ENCODE measurements at regions not wholly inside any gene's neighbourhood (a gene's known extent, or its start where the extent isn't known, plus 50 kb on each side); places are given as distances from the start of the nearest gene placed in this dataset.
"Not testable (repeated sequence)": the region's sequence is repeated elsewhere in the genome, so short reads cannot be mapped to it uniquely, and the experiment has no call there.

DNA sequence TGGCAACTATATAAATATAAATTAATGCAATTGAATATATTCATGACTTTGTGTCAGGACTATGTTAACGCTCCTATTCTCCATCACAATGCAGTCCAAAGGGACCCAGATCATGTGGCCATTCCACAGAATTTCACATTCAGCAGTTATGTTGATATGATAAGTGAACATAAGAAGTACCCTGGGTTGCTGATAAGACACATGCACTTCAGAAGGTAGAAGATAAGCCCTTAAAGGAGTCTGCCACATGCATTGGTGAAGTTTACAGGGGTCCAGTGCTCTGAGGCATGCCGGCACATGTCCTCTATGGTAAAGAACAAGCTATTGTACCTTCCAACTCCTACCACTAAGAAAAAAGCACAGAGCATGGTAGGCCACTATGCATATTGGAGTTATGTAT is 76.4 kb downstream of the PHAX start:
- DNase-seq: no peak

DNA sequence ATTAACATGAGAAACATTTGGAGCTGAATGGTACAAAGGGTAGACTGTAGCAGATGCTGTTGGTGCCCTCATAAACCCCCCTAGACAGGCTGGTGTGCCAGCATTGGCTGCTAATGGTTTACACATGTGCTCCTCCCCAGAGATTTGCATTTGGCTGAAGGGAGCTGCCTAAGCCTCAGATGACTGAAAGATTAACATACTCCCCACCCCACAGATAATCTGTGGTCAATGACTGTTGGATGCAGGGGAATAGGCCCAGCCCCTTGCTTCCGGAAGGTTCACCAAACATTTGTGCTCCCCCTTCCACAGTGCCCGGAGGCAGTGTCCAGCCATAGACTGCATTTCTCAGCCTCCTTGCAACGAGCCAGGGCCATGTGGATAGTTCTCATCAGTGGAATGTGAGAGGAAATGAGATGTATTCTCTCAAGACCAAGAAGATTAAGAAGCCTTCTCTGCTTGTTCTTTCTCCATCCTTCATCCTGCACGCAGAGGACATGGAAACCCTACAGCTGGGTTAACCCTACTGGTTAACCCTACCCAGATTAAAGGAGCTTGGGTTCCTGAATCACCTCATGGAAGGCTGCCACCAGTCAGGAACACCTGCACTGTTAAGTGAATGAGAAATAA is 79.6 kb downstream of the PHAX start:
- DNase-seq: no peak

DNA sequence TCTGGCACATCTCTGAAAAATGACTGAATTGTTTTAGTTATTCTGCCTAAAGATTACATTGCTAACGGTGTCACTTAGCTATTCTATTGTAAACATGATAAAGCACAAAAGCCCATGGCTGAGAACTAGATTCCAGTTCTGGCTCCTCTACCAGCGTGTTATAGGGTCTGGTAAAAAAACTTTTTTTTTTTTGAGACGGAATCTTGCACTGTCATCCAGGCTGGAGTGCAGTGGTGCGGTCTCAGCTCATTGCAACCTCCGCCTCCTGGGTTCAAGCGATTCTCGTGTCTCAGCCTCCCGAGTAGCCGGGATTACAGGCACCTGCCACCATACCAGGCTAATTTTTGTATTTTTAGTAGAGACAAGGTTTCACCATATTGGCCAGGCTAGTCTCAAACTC is 80.6 kb downstream of the PHAX start:
- not testable (repeated sequence) for DNase-seq

DNA sequence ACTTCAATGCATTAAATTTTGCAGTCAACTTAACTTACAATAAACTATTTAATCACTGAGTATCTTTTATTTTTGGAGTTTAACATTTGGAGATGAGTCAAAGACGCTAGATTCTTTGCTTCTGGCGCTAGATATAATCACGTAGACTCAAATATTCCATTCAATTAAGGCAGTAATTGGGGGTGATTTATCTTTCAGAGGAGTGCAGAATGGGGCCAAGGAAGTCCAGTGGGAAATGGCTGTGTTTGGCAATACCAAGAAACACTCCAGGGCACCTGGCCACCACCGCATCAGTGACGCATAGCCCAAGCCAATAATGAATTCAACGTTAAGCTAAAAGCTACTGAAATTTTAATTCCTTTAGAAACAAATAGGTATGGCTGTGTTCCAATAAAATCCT is 81.2 kb downstream of the PHAX start:
- DNase-seq: no peak

DNA sequence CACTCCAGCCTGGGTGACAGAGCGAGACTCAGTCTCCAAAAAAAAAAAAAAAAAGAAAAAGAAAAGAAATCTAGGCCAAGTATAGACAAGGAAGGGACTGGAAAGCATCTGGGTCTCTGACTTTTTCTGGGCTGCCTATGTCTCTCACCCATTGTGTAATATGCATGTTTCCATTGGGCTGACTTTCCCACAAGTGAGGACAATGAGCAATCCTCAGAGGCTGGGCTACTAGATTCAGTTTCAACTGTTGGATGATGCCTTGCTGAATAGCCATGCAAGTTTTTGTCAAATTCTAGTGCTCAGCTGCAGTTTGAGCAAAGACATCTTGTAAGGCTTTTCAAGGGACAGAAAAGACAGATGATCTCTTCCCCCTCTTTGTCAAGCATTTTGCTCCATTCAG is 82.1 kb downstream of the PHAX start:
- DNase-seq: no peak

DNA sequence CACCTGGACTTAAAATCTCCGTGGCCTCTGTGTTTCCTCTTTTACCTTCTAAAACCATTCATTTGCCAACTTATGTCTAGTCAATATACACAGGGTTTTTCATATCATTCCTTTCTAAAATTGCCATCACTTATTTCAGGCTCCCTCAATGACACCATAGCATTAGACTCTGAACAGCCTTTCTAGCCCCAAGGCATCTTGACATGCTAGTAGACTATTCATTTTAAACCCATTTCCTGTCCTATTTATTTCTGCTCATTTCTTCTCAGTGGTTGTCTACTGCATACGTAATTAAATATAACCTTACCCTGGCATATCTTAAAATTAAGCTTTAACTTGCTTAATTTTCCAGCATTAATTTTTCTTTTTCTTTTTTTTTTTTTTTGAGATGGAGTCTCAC is 83.2 kb downstream of the PHAX start:
- no peak for DNase-seq

DNA sequence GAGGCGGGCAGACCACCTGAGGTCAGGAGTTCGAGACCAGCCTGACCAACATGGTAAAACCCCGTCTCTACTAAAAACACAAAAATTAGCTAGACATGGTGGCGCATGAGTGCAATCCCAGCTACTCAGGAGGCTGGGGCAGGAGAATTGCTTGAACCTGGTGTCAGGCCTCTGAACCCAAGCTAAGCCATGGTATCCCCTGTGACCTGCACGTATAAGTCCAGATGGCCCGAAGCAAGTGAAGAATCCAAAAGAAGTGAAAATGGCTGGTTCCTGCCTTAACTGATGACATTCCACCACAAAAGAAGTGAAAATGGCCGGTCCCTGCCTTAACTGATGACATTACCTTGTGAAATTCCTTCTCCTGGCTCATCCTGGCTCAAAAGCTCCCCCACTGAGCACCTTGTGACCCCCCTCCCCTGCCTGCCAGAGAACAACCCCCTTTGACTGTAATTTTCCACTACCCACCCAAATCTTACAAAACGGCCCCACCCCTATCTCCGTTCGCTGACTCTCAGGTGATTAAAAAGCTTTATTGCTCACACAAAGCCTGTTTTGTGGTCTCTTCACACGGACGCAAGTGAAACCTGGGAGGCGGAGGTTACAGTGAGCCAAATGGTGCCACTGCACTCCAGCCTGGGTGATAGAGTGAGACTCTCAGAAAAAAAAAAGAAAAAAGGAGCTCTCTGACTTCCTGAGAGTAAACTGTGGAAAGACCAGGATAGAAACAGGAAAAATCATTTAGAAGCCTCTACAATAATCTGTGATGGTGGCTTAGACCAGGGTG is 84.1 kb downstream of the PHAX start:
- peak; percentile 73 to 77 for DNase-seq

DNA sequence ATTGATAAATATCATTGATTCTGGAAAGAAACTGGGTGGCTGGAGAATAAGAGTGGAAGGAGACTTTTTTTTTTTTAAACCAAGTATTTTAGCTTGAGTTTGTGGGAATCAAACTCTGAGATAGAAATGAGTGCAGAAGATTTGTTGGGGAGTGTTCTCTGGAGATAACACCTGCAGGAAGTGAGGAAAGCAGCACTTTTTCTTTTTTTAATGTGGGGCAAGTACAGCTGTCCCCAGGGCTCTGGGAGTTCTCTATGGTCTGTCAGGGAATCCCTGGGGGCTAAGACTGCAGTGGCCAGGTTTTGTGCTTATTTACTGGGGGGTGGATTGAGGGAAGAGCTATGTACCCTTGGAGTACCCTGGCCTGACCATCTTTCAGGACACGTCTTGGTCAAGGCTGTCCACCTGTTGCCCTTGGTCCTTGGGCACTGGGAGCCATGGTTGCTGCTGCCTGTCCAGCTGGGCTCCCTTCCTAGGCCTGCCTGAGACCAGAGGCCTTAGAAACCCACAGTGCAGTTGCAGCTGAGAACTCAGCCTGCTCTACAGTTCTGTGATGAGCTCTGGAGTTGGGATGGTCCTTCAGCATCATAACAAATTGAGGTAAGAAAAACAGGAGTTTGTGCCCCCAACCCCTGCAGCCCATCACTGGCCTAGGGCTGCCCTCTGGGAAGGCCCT is 85.8 kb downstream of the PHAX start:
- no peak for DNase-seq

DNA sequence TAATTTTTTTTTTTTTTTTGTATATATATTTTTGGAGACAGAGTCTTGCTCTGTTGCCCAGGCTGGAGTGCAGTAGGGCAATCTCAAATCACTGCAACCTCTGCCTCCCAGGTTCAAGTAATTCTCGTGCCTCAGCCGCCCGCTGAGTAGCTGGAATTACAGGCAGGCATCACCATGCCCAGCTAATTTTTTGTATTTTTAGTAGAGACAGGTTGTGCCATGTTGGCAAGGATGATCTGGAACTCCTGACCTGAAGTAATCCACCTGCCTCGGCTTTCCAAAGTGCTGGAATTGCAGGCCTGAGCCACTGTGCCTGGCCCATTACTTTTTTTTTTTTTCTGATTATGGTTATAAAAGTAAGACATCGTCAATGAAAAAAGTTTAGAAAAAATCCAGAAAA is 84.0 kb upstream of the LMNB1 start:
- no peak for DNase-seq

DNA sequence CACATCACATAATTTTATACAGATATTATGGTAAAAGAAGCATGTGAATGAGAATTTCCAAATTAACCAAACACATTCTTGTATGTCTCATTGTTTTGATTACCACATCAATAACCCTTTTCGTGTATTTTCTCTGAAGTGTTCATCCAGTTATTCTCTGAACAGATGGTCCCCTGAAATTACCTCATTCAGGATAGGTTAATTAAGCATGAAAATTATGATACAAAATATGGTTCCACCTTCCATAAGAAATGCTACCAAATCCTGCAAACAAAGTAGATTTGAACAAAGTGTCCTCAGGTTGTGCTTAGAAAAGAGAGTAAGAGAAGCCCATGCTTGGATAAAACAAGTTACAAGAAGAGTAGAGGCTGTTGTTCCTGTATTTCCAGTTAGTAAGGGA is 83.1 kb upstream of the LMNB1 start:
- DNase-seq: no peak

DNA sequence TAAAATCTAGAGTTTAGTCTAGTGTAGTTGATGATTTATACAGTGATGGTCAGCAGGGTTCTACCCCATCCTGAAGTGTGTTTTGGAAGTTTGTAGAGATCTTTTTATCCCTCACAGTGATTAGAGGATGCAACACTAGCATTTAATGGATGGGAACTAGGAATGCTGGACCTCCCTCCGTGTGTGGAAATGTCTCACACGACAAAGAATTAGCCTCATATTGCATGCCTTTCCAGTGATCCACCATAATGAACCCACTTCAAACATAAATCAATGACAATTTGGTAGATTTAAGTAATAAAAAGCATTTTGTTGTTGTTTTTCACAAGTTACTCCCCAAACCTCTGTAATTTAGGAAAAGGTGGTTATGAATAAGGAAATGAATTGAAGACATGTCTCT is 82.5 kb upstream of the LMNB1 start:
- no peak for DNase-seq

DNA sequence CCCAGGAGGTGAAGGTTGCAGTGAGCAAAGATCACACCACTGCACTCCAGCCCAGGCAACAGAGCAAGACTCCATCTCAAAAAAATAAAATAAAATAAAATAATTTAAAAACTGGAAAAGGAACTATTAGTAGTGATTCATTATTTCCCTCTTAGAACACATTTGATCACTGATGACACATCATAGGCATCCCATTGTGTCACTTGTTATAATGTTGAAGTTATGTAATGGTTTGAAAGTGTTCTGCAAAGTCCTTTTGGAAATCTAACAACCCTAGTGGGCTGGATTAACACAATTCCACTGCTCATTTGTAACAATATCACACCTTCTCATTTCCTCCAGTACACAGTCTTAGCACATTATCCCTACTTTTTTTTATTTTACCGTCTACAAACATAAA is 81.8 kb upstream of the LMNB1 start:
- no peak for DNase-seq

DNA sequence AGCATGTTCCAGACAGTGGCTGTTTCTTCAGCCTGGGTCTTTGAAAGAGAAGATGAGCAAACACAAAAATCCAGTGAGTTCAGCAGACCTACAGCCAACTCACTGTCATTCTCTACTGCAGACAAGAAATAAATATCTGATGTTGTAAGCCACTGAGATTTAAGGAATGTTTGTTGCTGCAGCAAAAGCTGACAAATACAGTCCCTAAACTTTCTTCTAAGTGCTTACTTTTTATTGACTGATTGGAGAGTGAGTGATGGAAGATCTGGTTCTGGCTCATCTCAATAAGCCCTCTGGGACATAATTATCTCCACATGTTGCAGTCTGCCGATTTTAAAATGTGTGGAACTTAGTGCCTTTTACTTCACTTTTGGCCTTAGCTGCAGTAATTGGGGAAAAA is 69.9 kb upstream of the LMNB1 start:
- DNase-seq: no peak

DNA sequence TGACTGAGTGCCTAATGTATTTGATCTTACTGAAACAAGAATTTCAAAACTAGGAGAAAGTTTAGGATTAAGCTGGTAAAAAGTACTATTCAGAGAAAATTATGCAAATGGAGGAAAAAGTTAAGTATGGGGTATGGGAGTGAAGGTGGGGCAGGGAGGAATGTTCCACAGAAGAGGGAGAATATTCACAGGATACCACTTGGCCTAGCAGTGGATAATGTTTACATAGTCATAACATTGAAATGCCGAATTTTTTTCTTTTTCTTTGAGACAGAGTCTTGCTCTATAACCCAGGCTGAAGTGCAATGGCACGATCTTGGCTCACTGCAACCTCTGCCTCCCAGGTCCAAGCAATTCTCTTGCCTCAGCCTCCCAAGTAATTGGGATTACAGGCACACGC is 61.2 kb upstream of the LMNB1 start:
- no peak for DNase-seq

DNA sequence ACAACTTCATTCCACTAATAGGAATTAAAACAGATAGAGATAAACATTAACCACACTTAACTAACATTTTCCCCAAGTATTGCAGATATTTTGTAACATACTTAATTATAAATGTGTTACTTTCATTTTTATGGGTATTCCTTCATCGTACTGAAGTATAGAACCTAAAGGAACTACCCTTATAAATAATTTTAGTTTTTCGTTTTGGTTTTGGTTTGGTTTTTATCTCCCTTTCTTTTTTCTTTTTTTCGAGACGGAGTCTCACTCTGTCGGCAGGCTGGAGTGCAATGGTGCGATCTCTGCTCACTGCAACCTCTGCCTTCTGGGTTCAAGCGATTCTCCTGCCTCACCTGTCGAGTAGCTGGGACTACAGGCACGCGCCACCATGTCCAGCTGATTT is 60.1 kb upstream of the LMNB1 start:
- DNase-seq: no peak

DNA sequence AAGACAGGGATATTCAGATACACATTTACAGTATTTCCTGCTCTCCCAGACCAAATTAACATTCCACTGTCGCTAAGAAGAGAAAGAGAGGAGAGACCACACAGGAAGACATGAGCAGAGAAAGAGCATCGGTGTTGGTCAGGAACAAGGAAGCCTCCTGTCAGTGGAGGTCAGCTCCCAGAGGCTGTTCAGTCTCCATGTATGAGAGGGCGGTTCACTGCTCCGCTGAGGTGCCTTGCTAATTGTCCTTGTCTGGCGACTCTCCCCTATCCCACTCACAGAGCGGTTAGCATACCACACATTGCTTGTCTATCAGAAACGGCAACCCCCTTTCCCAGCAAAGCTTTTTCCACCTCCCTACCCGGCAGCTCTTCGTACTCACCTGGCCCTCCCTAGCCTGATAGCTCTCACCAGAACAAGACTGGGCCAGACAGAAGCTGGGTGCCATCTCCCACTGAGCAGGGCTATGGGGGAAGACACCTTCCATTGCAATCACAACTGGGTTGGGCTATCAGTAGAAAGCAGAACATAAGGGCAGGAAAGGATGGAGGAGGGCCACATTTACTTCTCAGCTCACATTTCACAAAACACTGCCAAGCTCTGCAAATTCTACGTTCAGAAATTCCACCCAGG is 58.6 kb upstream of the LMNB1 start:
- no peak for DNase-seq

DNA sequence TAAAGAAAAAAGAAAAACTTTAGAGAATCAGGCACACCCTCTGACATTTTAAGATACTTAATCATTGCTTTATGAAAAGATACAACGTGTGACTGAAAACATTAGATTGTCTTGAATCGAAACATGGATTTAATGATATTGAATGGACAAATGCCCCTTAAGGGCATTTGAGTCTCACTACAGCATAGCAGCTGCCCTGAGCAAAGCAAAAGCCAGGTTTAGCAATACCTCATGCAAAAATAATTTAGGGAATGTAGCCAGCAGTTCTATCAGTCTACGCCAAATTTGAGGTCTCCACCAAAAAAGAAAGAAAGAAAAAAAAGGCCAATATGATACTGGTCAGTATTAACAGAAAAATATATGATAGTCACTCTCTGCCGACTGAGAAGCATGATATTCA is 56.6 kb upstream of the LMNB1 start:
- no peak for DNase-seq

DNA sequence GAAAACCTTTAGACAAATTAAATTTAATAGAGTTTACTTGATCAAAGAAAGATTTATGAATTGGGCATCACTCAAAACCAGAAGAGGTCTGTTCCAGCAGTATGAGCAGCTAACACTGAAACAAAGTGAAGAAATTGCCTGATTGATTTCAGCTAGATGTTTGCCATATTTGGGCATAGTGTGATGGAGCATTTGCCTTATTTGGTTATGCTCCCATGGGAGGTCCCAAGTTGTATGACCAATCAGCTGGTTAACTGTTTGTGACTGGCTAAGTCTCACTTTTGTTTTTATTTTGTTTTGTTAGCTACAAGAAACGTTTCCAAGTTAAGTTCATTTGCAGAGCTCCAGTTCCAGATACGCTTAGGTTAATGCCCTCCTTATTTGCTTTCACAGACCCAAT is 53.3 kb upstream of the LMNB1 start:
- no peak for DNase-seq
